ENCODE measurements at regions not wholly inside any gene's neighbourhood (a gene's known extent, or its start where the extent isn't known, plus 50 kb on each side); places are given as distances from the start of the nearest gene placed in this dataset.
"Not testable (repeated sequence)": the region's sequence is repeated elsewhere in the genome, so short reads cannot be mapped to it uniquely, and the experiment has no call there.

GRCh38 chr6:27143020-27143388, 104.5 kb upstream of the PRSS16 start:
- Histone ChIP-seq H3K79me2 (ENCODE audit: control insufficient read depth, insufficient read depth, low read length) (peaks cover 72% of the 10 kb centered on the region), H3K4me1 (ENCODE audit: control insufficient read depth, insufficient read depth, low read length) (peaks cover 17% of the 10 kb centered on the region), H3K27ac (ENCODE audit: control insufficient read depth, insufficient read depth) (peak overlapping the region; percentile 78), H3K4me2 (ENCODE audit: control insufficient read depth, insufficient read depth) (peak overlapping the region; percentile 91), H3K4me3 (peak overlapping the region; percentile 92), H3K9ac (ENCODE audit: control insufficient read depth, insufficient read depth, low read length) (peak overlapping the region; percentile 67)
- ATAC-seq; FAIRE-seq; in situ Hi-C loops (cut with MboI); intact Hi-C loops (cut with micrococcal nuclease; ENCODE audit: unreplicated experiment); H2AFZ ChIP-seq (ENCODE audit: control insufficient read depth, low read depth, low read length); H3K36me3 ChIP-seq (ENCODE audit: control insufficient read depth in 2 of 2, insufficient read depth in 2 of 2, low read length in 1 of 2); DNase-seq (ENCODE audit: low read depth, low spot score); H3K27me3 ChIP-seq (replicated peaks in 1 of 2; ENCODE audit: control insufficient read depth in 2 of 2, insufficient read depth in 2 of 2, low read length in 1 of 2); BruUV-seq (replicated peaks); H3K9me3 ChIP-seq (replicated peaks; ENCODE audit: control insufficient read depth, insufficient read depth, low read length); H4K20me1 ChIP-seq (ENCODE audit: control insufficient read depth, insufficient read depth): not testable (repeated sequence)
- SMC1A ChIA-PET (ENCODE audit: uncharacterized antibody, unreplicated experiment): interaction anchor here (1.2 to 8.1 kb wide), 4 partner anchors 12 to 751 kb away, joined by 4 to 96 read pairs (median 10); a partner anchor contains a TSS
- RAD21 ChIA-PET (ENCODE audit: unreplicated experiment): interaction anchor here (0.7 to 3.0 kb wide), 4 partner anchors 11 to 801 kb away, joined by 3 to 19 read pairs (median 5); a partner anchor contains a TSS
- TF ChIP-seq POLR2AphosphoS5 (IDR thresholded peaks at IDR 0.05; ENCODE audit: low read length): 0 out of 2 replicates have a peak, but pooled peaks have one; percentile 24
- CTCF ChIA-PET: interaction anchor here (0.9 to 5.3 kb wide), 3 partner anchors 15 to 668 kb away, joined by 3 to 31 read pairs (median 3); no protein-coding TSS in a partner anchor
- POLR2A ChIA-PET: interaction anchor here (0.9 to 2.1 kb wide), 4 partner anchors 9 to 695 kb away, joined by 3 to 15 read pairs (median 6); a partner anchor contains a TSS
- WGBS (ENCODE audit: insufficient coverage, insufficient replicate concordance, low lambda C conversion rate, missing lambda C conversion rate): 86% methylated on average over 4 of the region's 4 CpGs

- 36% methylated on average over 2 of the region's 2 CpGs for WGBS (ENCODE audit: insufficient coverage, insufficient replicate concordance, low lambda C conversion rate, missing lambda C conversion rate)
- Histone ChIP-seq H4K20me1 (ENCODE audit: control insufficient read depth, insufficient read depth) (no peaks in the 10 kb centered on the region), H2AFZ (ENCODE audit: control insufficient read depth, low read depth, low read length) (no peak overlapping the region), H3K4me1 (ENCODE audit: control insufficient read depth, insufficient read depth, low read length) (peaks cover 15% of the 10 kb centered on the region), H3K4me3 (peak overlapping the region; percentile 92), H3K79me2 (ENCODE audit: control insufficient read depth, insufficient read depth, low read length) (peaks cover 70% of the 10 kb centered on the region), H3K4me2 (ENCODE audit: control insufficient read depth, insufficient read depth) (peak overlapping the region; percentile 95), H3K27me3 (replicated peaks in 1 of 2; ENCODE audit: control insufficient read depth in 2 of 2, insufficient read depth in 2 of 2, low read length in 1 of 2) (no peaks in the 10 kb centered on the region), H3K9me3 (replicated peaks; ENCODE audit: control insufficient read depth, insufficient read depth, low read length) (no peaks in the 10 kb centered on the region), H3K27ac (ENCODE audit: control insufficient read depth, insufficient read depth) (peak overlapping the region; percentile 78), H3K9ac (ENCODE audit: control insufficient read depth, insufficient read depth, low read length) (peak overlapping the region; percentile 67), H3K36me3 (ENCODE audit: control insufficient read depth in 2 of 2, insufficient read depth in 2 of 2, low read length in 1 of 2) (no peaks in the 10 kb centered on the region; a peak in 1 of 4 replicates)
- ChIA-PET CTCF (interaction anchor here (0.9 to 5.3 kb wide), 3 partner anchors 16 to 668 kb away, joined by 3 to 31 read pairs (median 3); no protein-coding TSS in a partner anchor), RAD21 (ENCODE audit: unreplicated experiment) (interaction anchor here (1.2 to 3.0 kb wide), 5 partner anchors 10 to 928 kb away, joined by 3 to 19 read pairs (median 5); a partner anchor contains a TSS), POLR2A (interaction anchor here (0.9 to 2.1 kb wide), 5 partner anchors 10 to 725 kb away, joined by 3 to 15 read pairs (median 3); a partner anchor contains a TSS), SMC1A (ENCODE audit: uncharacterized antibody, unreplicated experiment) (interaction anchor here (1.2 to 8.1 kb wide), 4 partner anchors 12 to 750 kb away, joined by 4 to 96 read pairs (median 10); a partner anchor contains a TSS)
- BruUV-seq (replicated peaks): no TSS peak
- no peak for FAIRE-seq
- ATAC-seq: no peak
- in situ Hi-C loops (cut with MboI): no loop called here
- intact Hi-C loops (cut with micrococcal nuclease; ENCODE audit: unreplicated experiment): no loop called here
- DNase-seq (ENCODE audit: low read depth, low spot score): no peak
- TF ChIP-seq ASH2L (IDR thresholded peaks at IDR 0.05; ENCODE audit: borderline replicate concordance, low read depth) (no peak), ZNF687 (IDR thresholded peaks at IDR 0.05) (no peak), BHLHE40 (IDR thresholded peaks at IDR 0.05; ENCODE audit: borderline replicate concordance in 1 of 2, low read depth in 2 of 2, low read length in 1 of 2) (no peak), BMI1 (IDR thresholded peaks at IDR 0.05; ENCODE audit: borderline replicate concordance) (no peak), SMAD5 (IDR thresholded peaks at IDR 0.05; ENCODE audit: low read depth) (no peak), ZBTB33 (IDR thresholded peaks at IDR 0.05) (no peak)
Observed at GRCh38 chr6:27143474-27144026, 104.0 kb upstream of the PRSS16 start.
